Lower leg skin (tissue), 3 donors: ENCODE measurements at regions not wholly inside any gene's neighbourhood (a gene's known extent, or its start where the extent isn't known, plus 50 kb on each side); places are given as distances from the start of the nearest gene placed in this dataset.

ENCODE experiments used
- CTCF ChIP-seq, 3 donors: fragments of 450-650 bp; IDR thresholded peaks; one replicate each; pipeline ENCODE4 v1.5.1; 2016; ENCODE audit warnings: antibody characterized with exemption in 3 of 3, mild to moderate bottlenecking in 3 of 3, moderate library complexity in 2 of 3
- POLR2A ChIP-seq, 2 donors: fragments of 450-650 bp; IDR thresholded peaks; one replicate each; pipeline ENCODE4 v1.6.1; 2016 to 2017; ENCODE audit warnings: antibody characterized with exemption in 2 of 2, mild to moderate bottlenecking in 1 of 2, moderate library complexity in 1 of 2

- TF ChIP-seq CTCF (IDR thresholded peaks at IDR 0.05) (no peak), POLR2A (IDR thresholded peaks at IDR 0.05) (no peak)
Measured at GRCh38 chr6:7042056-7042653, 65.6 kb upstream of the RREB1 start.
